SK-N-SH treated with all-trans-retinoic acid at 6 μM for 48 hours (cell line): ENCODE measurements at regions not wholly inside any gene's neighbourhood (a gene's known extent, or its start where the extent isn't known, plus 50 kb on each side); places are given as distances from the start of the nearest gene placed in this dataset.

Experiments used
- ATAC-seq: fragments of 200-7000 bp; cut with Tn5 transposase; 3 replicates; pipeline ENCODE4 v1.9.1; 2020; ENCODE audit warnings: mild to moderate bottlenecking, moderate library complexity
- ARNTL ChIP-seq: fragments of 450-650 bp; formaldehyde crosslinking; IDR thresholded peaks from 2 replicates; pipeline ENCODE4 v1.5.0; 2020; ENCODE audit warnings: low read depth, mild to moderate bottlenecking, moderate library complexity, borderline replicate concordance
- BACH2 ChIP-seq: fragments of 250-450 bp; sonication (Bioruptor Pico); IDR thresholded peaks from 2 replicates; pipeline ENCODE4 v1.9.0; 2021; ENCODE audit warnings: mild to moderate bottlenecking, borderline replicate concordance
- CREB5 ChIP-seq: fragments of 250-450 bp; sonication (Bioruptor Pico); IDR thresholded peaks from 2 replicates; pipeline ENCODE4 v1.5.1; 2020; ENCODE audit warnings: low read depth, mild to moderate bottlenecking, moderate library complexity
- CSDC2 ChIP-seq: fragments of 250-450 bp; sonication (Bioruptor Pico); IDR thresholded peaks from 2 replicates; pipeline ENCODE4 v1.5.0; 2020; ENCODE audit warnings: mild to moderate bottlenecking, moderate library complexity
- CSRNP3 ChIP-seq: fragments of 250-450 bp; sonication (Bioruptor Pico); IDR thresholded peaks from 2 replicates; pipeline ENCODE4 v1.5.1; 2021; ENCODE audit warnings: mild to moderate bottlenecking, moderate library complexity
- ISL1 ChIP-seq: fragments of 250-450 bp; sonication (Bioruptor Pico); IDR thresholded peaks from 2 replicates; pipeline ENCODE4 v2.1.2; 2022; ENCODE audit warnings: mild to moderate bottlenecking, moderate library complexity
- OSR1 ChIP-seq: fragments of 250-450 bp; sonication (Bioruptor Pico); IDR thresholded peaks from 2 replicates; pipeline ENCODE4 v1.8.0; 2022; ENCODE audit warnings: moderate library complexity, mild to moderate bottlenecking, inconsistent platforms
- PATZ1 ChIP-seq: fragments of 250-450 bp; sonication (Bioruptor Pico); IDR thresholded peaks from 2 replicates; pipeline ENCODE4 v1.8.0; 2020; ENCODE audit warnings: mild to moderate bottlenecking, moderate library complexity, borderline replicate concordance
- POU6F1 ChIP-seq: fragments of 250-450 bp; sonication (Bioruptor Pico); IDR thresholded peaks from 2 replicates; pipeline ENCODE4 v1.8.0; 2021; ENCODE audit warnings: low read depth, mild to moderate bottlenecking, moderate library complexity, borderline replicate concordance
- PPARA ChIP-seq: fragments of 250-450 bp; sonication (Bioruptor Pico); IDR thresholded peaks from 2 replicates; pipeline ENCODE4 v1.5.0; 2020; ENCODE audit warnings: mild to moderate bottlenecking, borderline replicate concordance
- RARB ChIP-seq: fragments of 250-450 bp; sonication (Bioruptor Pico); IDR thresholded peaks from 2 replicates; pipeline ENCODE4 v1.8.0; 2021; ENCODE audit warnings: mild to moderate bottlenecking, moderate library complexity
- SNAI2 ChIP-seq: fragments of 250-450 bp; sonication (Bioruptor Pico); IDR thresholded peaks from 2 replicates; pipeline ENCODE4 v1.5.0; 2020; ENCODE audit warnings: mild to moderate bottlenecking, moderate library complexity
- TOX ChIP-seq: fragments of 250-450 bp; sonication (Bioruptor Pico); IDR thresholded peaks from 2 replicates; pipeline ENCODE4 v1.8.0; 2021; ENCODE audit warnings: mild to moderate bottlenecking, moderate library complexity, borderline replicate concordance
- TSHZ2 ChIP-seq: fragments of 250-450 bp; sonication (Bioruptor Pico); IDR thresholded peaks from 2 replicates; pipeline ENCODE4 v1.5.0; 2020; ENCODE audit warnings: mild to moderate bottlenecking, moderate library complexity
- ZC3H10 ChIP-seq: fragments of 250-450 bp; sonication (Bioruptor Pico); IDR thresholded peaks from 2 replicates; pipeline ENCODE4 v1.5.1; 2021; ENCODE audit warnings: mild to moderate bottlenecking, moderate library complexity
- ZFP3 ChIP-seq: fragments of 250-450 bp; sonication (Bioruptor Pico); IDR thresholded peaks from 2 replicates; pipeline ENCODE4 v1.5.0; 2020; ENCODE audit warnings: mild to moderate bottlenecking, moderate library complexity
- ZNF565 ChIP-seq: fragments of 450-650 bp; formaldehyde crosslinking; conservative IDR thresholded peaks from 2 replicates; pipeline ENCODE4 v1.5.0; 2020; ENCODE audit warnings: low read depth, mild to moderate bottlenecking, moderate library complexity
- ZNF8 ChIP-seq: fragments of 450-650 bp; formaldehyde crosslinking; IDR thresholded peaks from 2 replicates; pipeline ENCODE4 v1.5.0; 2020; ENCODE audit warnings: mild to moderate bottlenecking, moderate library complexity

- no peak for TF ChIP-seq PATZ1 (CRISPR knock-in tag)
- no peak for TF ChIP-seq CREB5 (CRISPR knock-in tag)
- TF ChIP-seq TOX (CRISPR knock-in tag) = no peak
Observed at GRCh38 chr17:79237448-79238053, 162.9 kb downstream of the ENGASE start (continued).

GRCh38 chr17:79235808-79236207, 161.2 kb downstream of the ENGASE start:
- ATAC-seq = no peak

GRCh38 chr17:79233916-79234551, 159.4 kb downstream of the ENGASE start:
- ATAC-seq = no peak
- no peak for TF ChIP-seq OSR1 (CRISPR knock-in tag)
- no peak for TF ChIP-seq ARNTL (CRISPR knock-in tag)
- no peak for TF ChIP-seq BACH2 (CRISPR knock-in tag)
- no peak for TF ChIP-seq PPARA (CRISPR knock-in tag)
- no peak for TF ChIP-seq ZNF8 (CRISPR knock-in tag)
- TF ChIP-seq CSDC2 (CRISPR knock-in tag) = no peak
- no peak for TF ChIP-seq ZFP3
- TF ChIP-seq SNAI2 (CRISPR knock-in tag) = no peak
- no peak for TF ChIP-seq ZC3H10 (CRISPR knock-in tag)
- no peak for TF ChIP-seq ISL1
- no peak for TF ChIP-seq CSRNP3

More at GRCh38 chr17:79235808-79236207, 161.2 kb downstream of the ENGASE start:
- no peak for TF ChIP-seq POU6F1 (CRISPR knock-in tag)
- TF ChIP-seq RARB (CRISPR knock-in tag) = no peak
- TF ChIP-seq PPARA (CRISPR knock-in tag) = no peak
- no peak for TF ChIP-seq OSR1 (CRISPR knock-in tag)
- TF ChIP-seq CREB5 (CRISPR knock-in tag) = no peak
- TF ChIP-seq CSDC2 (CRISPR knock-in tag) = no peak
- TF ChIP-seq ZNF565 = no peak
- TF ChIP-seq TSHZ2 (CRISPR knock-in tag) = no peak
- TF ChIP-seq BACH2 (CRISPR knock-in tag) = no peak
- TF ChIP-seq, all 23 proteins: peak for 0
